ENCODE measurements at regions not wholly inside any gene's neighbourhood (a gene's known extent, or its start where the extent isn't known, plus 50 kb on each side); places are given as distances from the start of the nearest gene placed in this dataset.

DNA sequence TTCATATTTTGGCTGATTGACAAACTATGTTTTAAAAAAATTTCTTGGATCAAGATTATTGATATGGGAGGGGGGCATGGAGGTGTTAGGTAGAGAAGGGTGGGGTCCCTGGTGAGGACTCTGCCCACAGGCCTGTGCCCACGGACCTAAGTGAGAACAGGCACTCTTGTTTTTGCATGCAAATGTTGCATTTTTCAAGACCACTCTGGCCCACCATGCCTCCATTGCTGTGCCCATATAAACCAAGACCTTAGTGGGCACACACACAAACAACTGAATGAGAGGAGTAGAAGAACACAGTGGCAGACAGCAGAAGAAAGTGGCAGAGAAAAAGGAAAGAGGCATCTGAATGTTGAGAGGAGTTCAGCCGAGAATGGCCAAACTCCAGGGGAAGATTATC is 69.6 kb upstream of the ZNF98 start:
- TF ChIP-seq, protein P1, sequence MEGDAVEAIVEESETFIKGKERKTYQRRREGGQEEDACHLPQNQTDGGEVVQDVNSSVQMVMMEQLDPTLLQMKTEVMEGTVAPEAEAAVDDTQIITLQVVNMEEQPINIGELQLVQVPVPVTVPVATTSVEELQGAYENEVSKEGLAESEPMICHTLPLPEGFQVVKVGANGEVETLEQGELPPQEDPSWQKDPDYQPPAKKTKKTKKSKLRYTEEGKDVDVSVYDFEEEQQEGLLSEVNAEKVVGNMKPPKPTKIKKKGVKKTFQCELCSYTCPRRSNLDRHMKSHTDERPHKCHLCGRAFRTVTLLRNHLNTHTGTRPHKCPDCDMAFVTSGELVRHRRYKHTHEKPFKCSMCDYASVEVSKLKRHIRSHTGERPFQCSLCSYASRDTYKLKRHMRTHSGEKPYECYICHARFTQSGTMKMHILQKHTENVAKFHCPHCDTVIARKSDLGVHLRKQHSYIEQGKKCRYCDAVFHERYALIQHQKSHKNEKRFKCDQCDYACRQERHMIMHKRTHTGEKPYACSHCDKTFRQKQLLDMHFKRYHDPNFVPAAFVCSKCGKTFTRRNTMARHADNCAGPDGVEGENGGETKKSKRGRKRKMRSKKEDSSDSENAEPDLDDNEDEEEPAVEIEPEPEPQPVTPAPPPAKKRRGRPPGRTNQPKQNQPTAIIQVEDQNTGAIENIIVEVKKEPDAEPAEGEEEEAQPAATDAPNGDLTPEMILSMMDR (IDR thresholded peaks at IDR 0.05): no peak
- no peak for TF ChIP-seq POLR2A (IDR thresholded peaks at IDR 0.05)

Measured in sigmoid colon (tissue), 3 donors.